Right atrium auricular region (tissue), 2 donors: ENCODE measurements at regions not wholly inside any gene's neighbourhood (a gene's known extent, or its start where the extent isn't known, plus 50 kb on each side); places are given as distances from the start of the nearest gene placed in this dataset.

Source experiments
- DNase-seq: peaks from one replicate; pipeline ENCODE4 v3.0.0-alpha.2; 2019; ENCODE audit warnings: low spot score
- H3K27ac ChIP-seq, 2 donors: fragments of 200-600 bp; sonication (generic); 1 replicate in 1 of 2; 2 replicates in 1 of 2; pipeline ENCODE4 v1.5.1; 2016 to 2019
- H3K27me3 ChIP-seq, 2 donors: fragments of 200-600 bp; sonication (generic); one replicate each; pipeline versions ENCODE4 v1.5.1 to v1.6.0; 2017 to 2019
- H3K36me3 ChIP-seq: fragments of 200-600 bp; sonication (generic); one replicate; pipeline ENCODE4 v1.5.1; 2016
- H3K4me1 ChIP-seq, 2 donors: fragments of 200-600 bp; sonication (generic); one replicate each; pipeline versions ENCODE4 v1.5.1 to v1.6.0; 2017 to 2019
- H3K4me3 ChIP-seq, 2 donors: fragments of 200-600 bp; sonication (generic); 1 replicate in 1 of 2; 2 replicates in 1 of 2; pipeline ENCODE4 v1.5.1; 2017 to 2019; ENCODE audit warnings: mild to moderate bottlenecking in 1 of 2, moderate library complexity in 1 of 2
- H3K9me3 ChIP-seq, 2 donors: fragments of 200-600 bp; sonication (generic); one replicate each; pipeline ENCODE4 v1.5.1; 2019
- CTCF ChIP-seq, 2 donors: fragments of 200-600 bp; sonication (generic); IDR thresholded peaks; one replicate each; pipeline ENCODE4 v1.5.1; 2019; ENCODE audit warnings: antibody characterized with exemption in 2 of 2

GRCh38 chr5:4523038-4523437, 617.1 kb upstream of the ADAMTS16 start:
- no peak for TF ChIP-seq CTCF (IDR thresholded peaks at IDR 0.05)
- no peak overlapping the region for H3K27ac ChIP-seq
- no peak for DNase-seq
- no peak overlapping the region for H3K4me3 ChIP-seq
- no peaks in the 10 kb centered on the region for H3K36me3 ChIP-seq
- no peaks in the 10 kb centered on the region for H3K27me3 ChIP-seq
- H3K4me1 ChIP-seq: no peaks in the 10 kb centered on the region
- H3K9me3 ChIP-seq: no peaks in the 10 kb centered on the region

DNA sequence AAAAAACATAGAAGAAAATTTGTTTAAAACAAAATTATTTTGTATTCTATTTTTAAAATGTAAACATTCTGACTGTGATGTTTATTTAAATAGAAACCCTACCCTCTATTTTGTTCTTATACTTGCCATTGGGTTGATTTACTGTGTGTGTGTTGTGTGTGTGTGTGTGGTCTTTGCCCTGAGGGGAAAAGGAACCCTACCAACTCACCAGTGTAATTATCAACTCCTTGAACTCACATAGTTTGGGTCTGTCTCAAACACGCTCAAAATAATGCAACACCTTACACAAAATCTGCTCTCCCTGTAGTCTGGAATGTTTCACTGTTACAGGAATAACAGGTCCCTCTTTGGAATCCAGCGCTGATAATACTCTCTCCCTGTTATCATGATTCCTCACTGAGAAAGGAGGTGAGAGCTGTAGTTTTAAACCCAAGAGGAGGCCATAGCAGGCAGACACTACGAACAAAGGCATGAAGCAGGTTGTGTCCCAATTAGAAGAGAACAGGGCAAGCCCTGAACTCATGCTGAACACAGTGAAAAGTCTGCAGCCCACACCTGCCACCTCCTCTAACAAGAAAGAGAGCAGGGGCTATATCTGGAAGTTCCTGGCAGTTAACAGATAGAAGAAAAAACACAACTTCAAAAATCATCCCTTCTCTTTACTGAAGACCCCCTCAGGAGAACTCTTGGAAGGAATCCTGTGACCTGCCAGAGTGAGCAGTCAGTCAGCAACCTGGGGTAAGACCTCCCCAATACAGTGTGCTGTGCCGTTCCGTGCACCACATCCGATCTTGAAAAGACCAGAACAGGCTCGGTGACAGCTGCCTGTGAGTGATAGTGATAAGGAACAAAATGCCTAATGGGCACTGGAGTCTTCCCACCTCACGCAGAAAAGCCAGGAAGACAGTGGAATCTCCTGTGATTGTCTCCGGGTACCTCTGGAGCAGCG, 608.1 kb upstream of the ADAMTS16 start:
- no peak for DNase-seq
- TF ChIP-seq CTCF (IDR thresholded peaks at IDR 0.05): no peak
- no peak overlapping the region for H3K4me3 ChIP-seq

GRCh38 chr5:4532705-4533080, 607.4 kb upstream of the ADAMTS16 start:
- no peaks in the 10 kb centered on the region for H3K9me3 ChIP-seq
- H3K27ac ChIP-seq: no peak overlapping the region
- DNase-seq: no peak
- no peaks in the 10 kb centered on the region for H3K27me3 ChIP-seq
- H3K4me3 ChIP-seq: no peak overlapping the region
- H3K4me1 ChIP-seq: no peaks in the 10 kb centered on the region
- H3K36me3 ChIP-seq: no peaks in the 10 kb centered on the region
- no peak for TF ChIP-seq CTCF (IDR thresholded peaks at IDR 0.05)

More for the DNA sequence above, 608.1 kb upstream of the ADAMTS16 start:
- Histone ChIP-seq H3K27ac (no peak overlapping the region), H3K9me3 (no peaks in the 10 kb centered on the region), H3K4me1 (no peaks in the 10 kb centered on the region), H3K36me3 (no peaks in the 10 kb centered on the region), H3K27me3 (no peaks in the 10 kb centered on the region)

GRCh38 chr5:4533457-4534105, 606.5 kb upstream of the ADAMTS16 start:
- DNase-seq: no peak
- Histone ChIP-seq H3K27ac (no peak overlapping the region), H3K27me3 (no peaks in the 10 kb centered on the region), H3K4me3 (no peak overlapping the region), H3K4me1 (no peaks in the 10 kb centered on the region), H3K9me3 (no peaks in the 10 kb centered on the region), H3K36me3 (no peaks in the 10 kb centered on the region)
- TF ChIP-seq CTCF (IDR thresholded peaks at IDR 0.05): no peak

DNA sequence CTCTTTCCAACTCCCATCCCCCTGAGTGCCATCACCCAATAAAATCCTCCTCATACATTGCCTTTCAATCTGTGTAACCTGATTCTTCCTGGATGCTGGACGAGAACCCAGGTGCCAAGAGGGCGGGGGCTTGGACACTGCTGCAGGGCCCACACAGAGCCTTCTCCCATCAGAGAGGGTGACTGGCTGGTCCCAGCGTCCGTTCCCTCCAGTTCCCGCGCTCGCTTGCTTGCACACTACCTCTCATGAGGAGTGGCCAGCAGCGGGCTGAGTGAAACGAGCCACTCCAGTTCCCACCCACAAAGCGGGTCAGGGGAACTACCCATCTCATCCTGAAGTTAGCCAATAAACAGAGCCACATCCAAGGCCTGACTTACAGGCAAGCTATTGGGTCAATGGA, 602.6 kb upstream of the ADAMTS16 start:
- Histone ChIP-seq H3K27me3 (no peaks in the 10 kb centered on the region), H3K36me3 (no peaks in the 10 kb centered on the region), H3K9me3 (no peaks in the 10 kb centered on the region), H3K4me3 (no peak overlapping the region), H3K4me1 (no peaks in the 10 kb centered on the region), H3K27ac (no peak overlapping the region)
- DNase-seq: no peak
- no peak for TF ChIP-seq CTCF (IDR thresholded peaks at IDR 0.05)
